M059J (cell line): ENCODE measurements at regions not wholly inside any gene's neighbourhood (a gene's known extent, or its start where the extent isn't known, plus 50 kb on each side); places are given as distances from the start of the nearest gene placed in this dataset.

ENCODE experiments used
- DNase-seq: peaks from one replicate; pipeline ENCODE4 v3.0.0-alpha.2; 2012; ENCODE audit warnings: low read depth

- DNase-seq: no peak
Measured at GRCh38 chr6:168968801-168969200, 284.8 kb downstream of the THBS2 start.

- peak; percentile 98 for DNase-seq
Measured at GRCh38 chr6:168968228-168968627, 285.4 kb downstream of the THBS2 start.

GRCh38 chr6:168967281-168967925, 286.2 kb downstream of the THBS2 start:
- DNase-seq: no peak

GRCh38 chr6:168964138-168964835, 289.4 kb downstream of the THBS2 start:
- peak; percentile 79 for DNase-seq

GRCh38 chr6:168962886-168963285, 290.8 kb downstream of the THBS2 start:
- DNase-seq: peak; percentile 69

GRCh38 chr6:168961264-168961656, 292.4 kb downstream of the THBS2 start:
- DNase-seq: no peak

GRCh38 chr6:168960551-168961263, 292.9 kb downstream of the THBS2 start:
- DNase-seq: no peak

- DNase-seq: no peak
Measured at GRCh38 chr6:168959696-168960095, 293.9 kb downstream of the THBS2 start.

GRCh38 chr6:168956884-168957730, 296.5 kb downstream of the THBS2 start:
- DNase-seq: peak; percentile 77

GRCh38 chr6:168956141-168956838, 297.4 kb downstream of the THBS2 start:
- DNase-seq: no peak

GRCh38 chr6:168953461-168953860, 300.2 kb downstream of the THBS2 start:
- no peak for DNase-seq

GRCh38 chr6:168951217-168951616, 302.4 kb downstream of the THBS2 start:
- no peak for DNase-seq

GRCh38 chr6:168950858-168951214, 302.8 kb downstream of the THBS2 start:
- DNase-seq: no peak

GRCh38 chr6:168949981-168950857, 303.4 kb downstream of the THBS2 start:
- DNase-seq: no peak

- no peak for DNase-seq
Measured at GRCh38 chr6:168948990-168949531, 304.6 kb downstream of the THBS2 start.

- no peak for DNase-seq
Measured at GRCh38 chr6:168948002-168948401, 305.6 kb downstream of the THBS2 start.

- no peak for DNase-seq
Measured at GRCh38 chr6:168943231-168943905, 310.3 kb downstream of the THBS2 start.

GRCh38 chr6:168942646-168943045, 311.0 kb downstream of the THBS2 start:
- DNase-seq: no peak

- DNase-seq: no peak
Measured at GRCh38 chr6:168941036-168941435, 312.6 kb downstream of the THBS2 start.

- peak; percentile 26 for DNase-seq
Measured at GRCh38 chr6:168939796-168940195, 313.9 kb downstream of the THBS2 start.
